ENCODE measurements at regions not wholly inside any gene's neighbourhood (a gene's known extent, or its start where the extent isn't known, plus 50 kb on each side); places are given as distances from the start of the nearest gene placed in this dataset.

GRCh38 chr3:59277816-59278215 lies 228.0 kb upstream of the CFAP20DC start:
- TF ChIP-seq POLR2A (IDR thresholded peaks at IDR 0.05) (no peak), CTCF (IDR thresholded peaks at IDR 0.05) (no peak)
